A549 (cell line): ENCODE measurements at regions not wholly inside any gene's neighbourhood (a gene's known extent, or its start where the extent isn't known, plus 50 kb on each side); places are given as distances from the start of the nearest gene placed in this dataset.

Source experiments
- BCL3 ChIP-seq: fragments of >200 bp; sonication (Bioruptor Twin); formaldehyde crosslinking; IDR thresholded peaks from 3 replicates; pipeline ENCODE4 v1.6.1; 2016
- CTCF ChIP-seq: fragments of >200 bp; sonication (Bioruptor Twin); formaldehyde crosslinking; IDR thresholded peaks from 3 replicates; pipeline ENCODE4 v1.5.1; 2016
- ELK1 ChIP-seq: fragments of 150-350 bp; IDR thresholded peaks from 2 replicates; pipeline ENCODE4 v1.6.1; 2014; ENCODE audit warnings: low read depth, mild to moderate bottlenecking, low read length
- FOXS1 ChIP-seq: fragments of 250-450 bp; sonication (Bioruptor Pico); IDR thresholded peaks from 2 replicates; pipeline ENCODE4 v1.5.0; 2020; ENCODE audit warnings: mild to moderate bottlenecking, moderate library complexity
- MYC ChIP-seq: IDR thresholded peaks from 2 replicates; pipeline ENCODE4 v1.6.1; 2012; ENCODE audit warnings: mild to moderate bottlenecking, inconsistent platforms, low read length, improper control_type of control experiment, borderline replicate concordance
- PBX3 ChIP-seq: IDR thresholded peaks from 2 replicates; pipeline ENCODE4 v1.6.1; 2012
- POLR2A ChIP-seq: IDR thresholded peaks from 2 replicates; pipeline ENCODE4 v1.6.1; 2012; ENCODE audit warnings: mild to moderate bottlenecking, low read length
- REST ChIP-seq: fragments of 200-600 bp; sonication (generic); IDR thresholded peaks from 2 replicates; pipeline ENCODE4 v1.6.1; 2016; ENCODE audit warnings: antibody characterized with exemption, mild to moderate bottlenecking, moderate library complexity
- SMC3 ChIP-seq: fragments of >200 bp; sonication (Bioruptor Twin); formaldehyde crosslinking; IDR thresholded peaks from 3 replicates; pipeline ENCODE4 v1.6.1; 2018; ENCODE audit warnings: inconsistent platforms
- USF2 ChIP-seq: fragments of 450-650 bp; IDR thresholded peaks from 2 replicates; pipeline ENCODE4 v1.6.1; 2014; ENCODE audit warnings: antibody characterized with exemption

GRCh38 chr15:95097361-95097760 lies 866.0 kb downstream of the MCTP2 start:
- TF ChIP-seq CTCF (no peak), FOXS1 (CRISPR knock-in tag) (no peak), REST (no peak), POLR2A (no peak), BCL3 (no peak), USF2 (no peak), MYC (no peak), PBX3 (no peak), ELK1 (no peak), SMC3 (no peak)
